HUDEP-2 (cell line): ENCODE measurements at regions not wholly inside any gene's neighbourhood (a gene's known extent, or its start where the extent isn't known, plus 50 kb on each side); places are given as distances from the start of the nearest gene placed in this dataset.

Source experiments
- DNase-seq, 76 experiments: peaks; one replicate each; lab custom pipeline; 2025; ENCODE audit not compliant: unreplicated experiment in 76 of 76; lab: John Stamatoyannopoulos, UW

GRCh38 chr17:72297326-72298115 is 176.7 kb downstream of the SOX9 start:
- no peak for DNase-seq

- no peak for DNase-seq
These were observed 178.3 kb downstream of the SOX9 start for GRCh38 chr17:72299100-72299499.

- DNase-seq: no peak
These were observed 178.8 kb downstream of the SOX9 start for GRCh38 chr17:72299592-72299991.

- no peak for DNase-seq
These were observed 181.1 kb downstream of the SOX9 start for GRCh38 chr17:72301887-72302286.

GRCh38 chr17:72302735-72303134 is 181.9 kb downstream of the SOX9 start:
- no peak for DNase-seq

- DNase-seq: no peak
These were observed 183.2 kb downstream of the SOX9 start for GRCh38 chr17:72303787-72304733.

- DNase-seq: no peak
These were observed 184.0 kb downstream of the SOX9 start for GRCh38 chr17:72304859-72305258.

- no peak for DNase-seq
These were observed 184.7 kb downstream of the SOX9 start for GRCh38 chr17:72305472-72305871.

- no peak for DNase-seq
These were observed 185.2 kb downstream of the SOX9 start for GRCh38 chr17:72306037-72306436.

GRCh38 chr17:72307836-72308235 is 187.0 kb downstream of the SOX9 start:
- no peak for DNase-seq

GRCh38 chr17:72308744-72309385 is 188.0 kb downstream of the SOX9 start:
- DNase-seq: no peak

GRCh38 chr17:72311004-72311403 is 190.2 kb downstream of the SOX9 start:
- no peak for DNase-seq

GRCh38 chr17:72315122-72315913 is 194.5 kb downstream of the SOX9 start:
- no peak for DNase-seq

- DNase-seq: no peak
These were observed 197.3 kb downstream of the SOX9 start for GRCh38 chr17:72318131-72318530.

- no peak for DNase-seq
These were observed 201.1 kb downstream of the SOX9 start for GRCh38 chr17:72321896-72322295.

- no peak for DNase-seq
These were observed 211.5 kb downstream of the SOX9 start for GRCh38 chr17:72332367-72332766.

GRCh38 chr17:72333570-72333969 is 212.8 kb downstream of the SOX9 start:
- no peak for DNase-seq

GRCh38 chr17:72334205-72334604 is 213.4 kb downstream of the SOX9 start:
- DNase-seq: no peak

- DNase-seq: no peak
These were observed 215.4 kb downstream of the SOX9 start for GRCh38 chr17:72336026-72336803.

GRCh38 chr17:72336804-72337070 is 215.9 kb downstream of the SOX9 start:
- no peak for DNase-seq
